GM21576 (cell line): ENCODE measurements at regions not wholly inside any gene's neighbourhood (a gene's known extent, or its start where the extent isn't known, plus 50 kb on each side); places are given as distances from the start of the nearest gene placed in this dataset.
"Not testable (repeated sequence)": the region's sequence is repeated elsewhere in the genome, so short reads cannot be mapped to it uniquely, and the experiment has no call there.

ENCODE experiments used
- ATAC-seq: cut with Tn5 transposase; IDR thresholded peaks from one replicate; pipeline ENCODE4 v1.9.1; 2021; ENCODE audit warnings: mild to moderate bottlenecking, moderate library complexity; ENCODE audit not compliant: unreplicated experiment

DNA sequence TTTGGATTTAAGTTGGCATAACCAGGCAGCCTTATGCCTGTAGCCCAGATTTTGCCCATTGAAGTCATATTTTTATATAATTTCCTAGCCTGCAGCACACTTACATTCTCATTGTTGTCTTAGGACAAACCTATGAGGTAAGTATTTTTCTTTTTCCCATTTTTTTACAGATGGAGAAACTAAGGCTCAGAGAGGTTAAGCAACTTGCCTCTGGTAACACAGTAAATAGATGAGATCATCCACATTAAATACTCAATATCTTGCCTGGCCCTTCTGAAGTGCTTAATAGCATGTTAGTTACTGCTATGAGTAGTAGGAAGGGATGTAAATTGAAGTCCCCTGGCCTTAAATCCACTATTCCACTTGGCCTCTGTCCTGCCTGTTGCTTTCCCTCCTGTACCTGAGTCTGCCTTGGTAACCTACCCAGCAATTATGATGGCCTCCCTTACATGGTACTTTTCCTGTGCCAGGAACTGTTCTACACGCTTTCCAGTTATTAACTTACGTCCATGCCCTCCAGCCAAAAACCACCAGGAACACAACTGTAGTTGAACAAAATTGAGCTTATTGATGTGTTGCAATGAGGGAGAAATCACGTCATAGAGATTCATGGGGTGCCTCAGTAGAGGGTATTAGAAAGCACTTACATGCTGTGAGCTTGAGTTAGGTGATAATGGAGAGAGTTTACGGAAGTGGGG, 111.6 kb upstream of the FGGY start:
- no peak for ATAC-seq

GRCh38 chr1:59186656-59187055, 110.2 kb upstream of the FGGY start:
- ATAC-seq, result no peak

- no peak for ATAC-seq
Observed at GRCh38 chr1:59188413-59189213, 108.3 kb upstream of the FGGY start.

- ATAC-seq, result no peak
Observed at GRCh38 chr1:59193443-59194093, 103.3 kb upstream of the FGGY start.

DNA sequence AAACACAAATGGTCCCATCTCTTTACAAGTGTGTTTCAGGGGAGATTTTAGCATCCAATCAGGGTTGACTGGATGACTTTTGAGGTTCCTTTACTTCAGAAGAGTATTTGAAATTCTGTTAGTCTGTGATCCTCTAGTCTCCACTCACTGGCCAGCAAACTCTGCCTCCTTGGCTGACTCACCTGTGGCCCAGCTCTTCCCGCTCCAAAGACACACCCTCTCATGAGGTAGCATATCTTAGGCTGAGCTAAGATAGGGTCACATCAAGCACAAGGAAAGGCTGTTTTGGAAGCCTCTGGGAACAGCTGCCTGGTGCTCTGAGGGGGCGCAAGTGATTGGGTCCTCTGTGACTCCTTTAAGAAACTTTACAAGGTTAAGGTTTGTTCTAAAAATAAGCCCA, 102.3 kb upstream of the FGGY start:
- ATAC-seq, result no peak

- no peak for ATAC-seq
Observed at GRCh38 chr1:59195151-59195550, 101.7 kb upstream of the FGGY start.

DNA sequence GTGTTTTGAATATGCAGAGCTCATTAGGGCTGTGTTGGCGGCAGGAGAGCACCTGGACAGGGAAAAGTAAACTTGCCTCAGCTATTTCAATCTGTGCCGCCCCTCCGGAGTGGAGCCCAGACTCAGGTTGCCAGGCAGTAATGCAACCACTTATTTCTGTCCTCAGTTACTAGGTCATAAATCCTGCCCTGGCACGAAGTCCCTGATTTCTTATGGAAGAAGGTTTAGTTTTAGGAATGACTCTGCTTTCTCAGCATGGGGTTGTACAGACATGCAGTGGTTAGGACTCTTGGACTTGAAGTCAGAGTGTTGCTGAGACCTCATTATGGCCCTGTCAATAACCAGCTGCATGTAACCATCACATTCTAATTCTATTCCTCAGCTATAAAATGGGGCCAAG, 98.3 kb upstream of the FGGY start:
- ATAC-seq, result no peak

- no peak for ATAC-seq
Observed at GRCh38 chr1:59199147-59199546, 97.7 kb upstream of the FGGY start.

DNA sequence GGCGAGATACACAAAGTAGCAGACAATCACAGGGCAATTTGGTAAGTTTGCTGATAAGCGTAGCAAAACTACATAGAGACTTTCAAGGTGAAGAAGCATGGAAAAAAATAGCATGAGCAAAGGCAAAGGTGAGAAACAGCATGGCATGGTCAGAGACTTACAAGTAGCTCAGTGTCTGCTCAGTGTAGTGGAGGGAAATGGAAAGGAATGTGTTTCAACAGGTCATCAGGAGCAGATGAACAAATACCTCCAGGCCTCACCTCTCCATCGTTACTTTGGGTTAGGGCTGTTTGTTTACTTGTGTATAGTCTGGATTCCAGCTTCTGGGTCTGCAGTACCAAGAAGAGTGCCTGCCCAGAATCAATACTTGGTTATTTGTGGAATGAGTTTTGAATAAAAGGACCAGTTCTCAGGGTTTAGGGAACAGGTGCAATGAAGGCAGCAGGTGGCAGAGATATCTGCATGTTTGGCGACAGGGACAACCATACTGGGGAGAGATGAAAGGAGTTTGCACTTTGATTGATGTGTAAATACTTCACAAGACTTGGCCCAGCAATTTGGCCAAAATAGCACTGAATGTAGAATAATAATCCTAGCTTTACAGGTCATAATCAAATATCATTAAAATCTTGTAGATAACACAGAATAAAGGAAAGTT, 97.0 kb upstream of the FGGY start:
- ATAC-seq, result no peak

DNA sequence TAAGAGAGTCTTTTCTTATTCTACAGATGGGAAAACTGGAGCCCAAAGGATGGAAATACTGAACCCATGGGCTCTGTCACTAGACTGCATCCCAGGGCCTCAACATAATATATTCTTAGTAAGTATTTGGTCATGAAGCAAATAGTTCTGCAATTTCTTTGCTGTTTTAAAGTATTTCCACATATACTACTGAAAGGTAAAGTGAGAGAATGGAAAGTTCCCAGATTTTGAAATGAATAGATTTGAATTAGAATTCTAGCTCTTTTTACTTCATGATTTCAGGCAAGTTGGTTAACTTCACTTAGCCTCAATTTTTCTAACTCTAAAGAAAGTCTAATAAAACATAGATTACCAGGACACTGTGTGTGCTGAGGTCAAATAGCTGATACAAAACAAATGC, 95.6 kb upstream of the FGGY start:
- ATAC-seq, result no peak

- no peak for ATAC-seq
Observed at GRCh38 chr1:59202455-59202854, 94.4 kb upstream of the FGGY start.

- no peak for ATAC-seq
Observed at GRCh38 chr1:59204001-59204400, 92.9 kb upstream of the FGGY start.

- ATAC-seq, result not testable (repeated sequence)
Observed at GRCh38 chr1:59206616-59207015, 90.3 kb upstream of the FGGY start.

DNA sequence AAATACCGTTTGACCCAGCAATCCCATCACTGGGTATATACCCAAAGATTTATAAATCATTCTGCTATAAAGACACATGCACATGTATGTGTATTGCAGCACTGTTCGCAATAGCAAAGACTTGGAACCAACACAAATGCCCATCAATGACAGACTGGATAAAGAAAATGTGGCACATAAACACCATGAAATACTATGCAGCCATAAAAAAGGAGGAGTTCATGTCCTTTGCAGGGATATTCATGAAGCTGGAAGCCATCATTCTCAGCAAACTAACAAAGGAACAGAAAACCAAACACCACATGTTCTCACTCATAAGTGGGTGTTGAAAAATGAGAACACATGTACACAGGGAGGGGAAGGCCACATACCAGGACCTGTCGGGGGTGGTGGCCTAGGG, 86.5 kb upstream of the FGGY start:
- ATAC-seq, result not testable (repeated sequence)

DNA sequence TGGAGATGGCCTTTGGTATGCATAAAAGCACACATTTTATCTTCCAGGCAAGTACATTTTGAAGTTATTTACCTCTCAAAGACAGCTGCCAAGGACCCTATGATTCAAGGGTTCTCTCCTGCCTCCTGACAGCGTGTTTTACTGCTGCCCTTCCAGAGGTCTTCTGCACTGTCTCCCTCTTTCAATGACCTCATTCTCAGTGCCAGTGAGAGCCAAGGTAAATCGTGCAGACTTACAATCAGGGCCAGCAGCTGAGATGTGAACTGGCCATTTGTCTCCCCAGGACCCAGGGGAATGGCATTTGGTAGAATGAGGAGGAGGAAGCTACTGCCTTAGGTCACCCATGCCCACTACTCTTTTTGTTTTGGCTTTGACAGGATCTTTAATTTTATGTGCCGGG, 84.2 kb upstream of the FGGY start:
- ATAC-seq, result no peak

GRCh38 chr1:59214248-59215208, 82.4 kb upstream of the FGGY start:
- ATAC-seq, result no peak

DNA sequence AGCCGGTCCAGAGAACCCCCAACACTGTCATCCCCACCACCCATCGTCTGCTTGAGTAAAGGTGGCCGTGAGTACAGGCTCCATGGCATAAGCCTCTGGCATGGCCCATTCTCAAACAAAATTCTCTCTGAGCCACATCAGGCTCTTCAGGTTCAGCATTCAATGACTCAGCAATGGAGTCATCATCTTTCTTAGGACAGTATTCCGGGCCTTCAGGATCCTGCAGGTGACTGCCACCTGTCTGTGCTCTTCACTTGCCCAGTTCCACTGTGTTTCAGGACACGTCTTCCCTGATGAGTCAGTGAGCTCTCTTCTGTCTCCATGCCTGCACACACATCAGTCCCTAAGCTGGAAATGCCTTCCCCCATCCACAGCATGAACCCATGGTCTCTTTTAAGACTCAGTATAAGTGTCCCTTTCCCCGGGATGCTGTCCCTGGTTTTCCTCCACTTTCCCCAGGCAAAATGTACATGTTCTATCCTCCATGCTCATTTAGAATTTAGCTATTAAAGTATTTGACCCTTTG, 81.1 kb upstream of the FGGY start:
- ATAC-seq, result no peak

DNA sequence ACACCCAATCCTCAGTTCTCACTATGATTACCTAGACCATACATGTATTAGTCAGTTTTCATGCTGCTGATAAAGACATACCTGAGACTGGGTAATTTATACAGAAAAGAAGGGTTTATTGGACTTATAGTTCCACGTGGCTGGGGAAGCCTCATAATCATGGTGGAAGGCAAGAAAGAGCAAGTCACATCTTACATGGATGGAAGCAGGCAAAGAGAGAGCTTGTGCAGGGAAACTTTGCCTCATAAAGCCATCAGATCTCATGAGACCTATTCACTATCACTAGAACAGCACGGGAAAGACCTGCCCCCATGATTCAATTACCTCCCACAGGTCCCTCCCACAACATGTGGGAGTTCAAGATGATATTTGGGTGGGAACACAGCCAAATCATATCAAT, 79.5 kb upstream of the FGGY start:
- ATAC-seq, result not testable (repeated sequence)

GRCh38 chr1:59218521-59219236, 78.2 kb upstream of the FGGY start:
- ATAC-seq, result no peak
